ENCODE measurements at regions not wholly inside any gene's neighbourhood (a gene's known extent, or its start where the extent isn't known, plus 50 kb on each side); places are given as distances from the start of the nearest gene placed in this dataset.

- Histone ChIP-seq H3K9me2 (replicated peaks; ENCODE audit: insufficient read depth, low read length) (no peaks in the 10 kb centered on the region), H3F3A (ENCODE audit: insufficient read depth, low read length) (peaks cover 20% of the 10 kb centered on the region), H3K27ac (ENCODE audit: low read length) (no peak overlapping the region), H3K4me1 (ENCODE audit: low read length) (peaks cover 17% of the 10 kb centered on the region), H3K79me2 (ENCODE audit: low read length) (peaks cover 6% of the 10 kb centered on the region), H3K27me3 (replicated peaks; ENCODE audit: insufficient read depth, low read length) (no peaks in the 10 kb centered on the region), H4K20me1 (ENCODE audit: insufficient read depth, low read length) (no peaks in the 10 kb centered on the region), H3K4me2 (ENCODE audit: low read depth, low read length) (no peak overlapping the region), H3K36me3 (replicated peaks; ENCODE audit: insufficient read depth, low read length) (no peaks in the 10 kb centered on the region), H3K9me3 (replicated peaks; ENCODE audit: insufficient read depth, low read length) (no peaks in the 10 kb centered on the region), H3K4me3 (ENCODE audit: low read length) (no peak overlapping the region), H3K9ac (ENCODE audit: low read length) (no peak overlapping the region), H2AFZ (ENCODE audit: low read length) (no peak overlapping the region)
- DNase-seq: no peak
- TF ChIP-seq, protein P1, sequence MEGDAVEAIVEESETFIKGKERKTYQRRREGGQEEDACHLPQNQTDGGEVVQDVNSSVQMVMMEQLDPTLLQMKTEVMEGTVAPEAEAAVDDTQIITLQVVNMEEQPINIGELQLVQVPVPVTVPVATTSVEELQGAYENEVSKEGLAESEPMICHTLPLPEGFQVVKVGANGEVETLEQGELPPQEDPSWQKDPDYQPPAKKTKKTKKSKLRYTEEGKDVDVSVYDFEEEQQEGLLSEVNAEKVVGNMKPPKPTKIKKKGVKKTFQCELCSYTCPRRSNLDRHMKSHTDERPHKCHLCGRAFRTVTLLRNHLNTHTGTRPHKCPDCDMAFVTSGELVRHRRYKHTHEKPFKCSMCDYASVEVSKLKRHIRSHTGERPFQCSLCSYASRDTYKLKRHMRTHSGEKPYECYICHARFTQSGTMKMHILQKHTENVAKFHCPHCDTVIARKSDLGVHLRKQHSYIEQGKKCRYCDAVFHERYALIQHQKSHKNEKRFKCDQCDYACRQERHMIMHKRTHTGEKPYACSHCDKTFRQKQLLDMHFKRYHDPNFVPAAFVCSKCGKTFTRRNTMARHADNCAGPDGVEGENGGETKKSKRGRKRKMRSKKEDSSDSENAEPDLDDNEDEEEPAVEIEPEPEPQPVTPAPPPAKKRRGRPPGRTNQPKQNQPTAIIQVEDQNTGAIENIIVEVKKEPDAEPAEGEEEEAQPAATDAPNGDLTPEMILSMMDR (IDR thresholded peaks at IDR 0.05; ENCODE audit: low read length): no peak
- TF ChIP-seq EZH2phosphoT487 (IDR thresholded peaks at IDR 0.05; ENCODE audit: low read length) (no peak), EZH2 (optimal IDR thresholded peaks at IDR 0.05; ENCODE audit: low read depth, low read length) (no peak)
Observed at GRCh38 chr2:64754570-64754969, 100.9 kb upstream of the SERTAD2 start.

- Histone ChIP-seq H3K36me3 (replicated peaks; ENCODE audit: insufficient read depth, low read length) (no peaks in the 10 kb centered on the region), H3K27ac (ENCODE audit: low read length) (no peak overlapping the region), H3K27me3 (replicated peaks; ENCODE audit: insufficient read depth, low read length) (no peaks in the 10 kb centered on the region), H3K4me2 (ENCODE audit: low read depth, low read length) (no peak overlapping the region), H2AFZ (ENCODE audit: low read length) (no peak overlapping the region), H3F3A (ENCODE audit: insufficient read depth, low read length) (peaks cover 2% of the 10 kb centered on the region; the same call in 1 of the 2 replicates), H3K79me2 (ENCODE audit: low read length) (no peaks in the 10 kb centered on the region), H3K4me3 (ENCODE audit: low read length) (no peak overlapping the region), H3K9ac (ENCODE audit: low read length) (no peak overlapping the region), H3K4me1 (ENCODE audit: low read length) (peaks cover 13% of the 10 kb centered on the region), H3K9me3 (replicated peaks; ENCODE audit: insufficient read depth, low read length) (no peaks in the 10 kb centered on the region), H3K9me2 (replicated peaks; ENCODE audit: insufficient read depth, low read length) (no peaks in the 10 kb centered on the region), H4K20me1 (ENCODE audit: insufficient read depth, low read length) (no peaks in the 10 kb centered on the region)
- DNase-seq: no peak
- no peak for TF ChIP-seq EZH2 (optimal IDR thresholded peaks at IDR 0.05; ENCODE audit: low read depth, low read length)
- TF ChIP-seq EZH2phosphoT487 (IDR thresholded peaks at IDR 0.05; ENCODE audit: low read length): no peak
- TF ChIP-seq, protein P1 (IDR thresholded peaks at IDR 0.05; ENCODE audit: low read length): no peak
Observed at GRCh38 chr2:64757126-64757525, 103.4 kb upstream of the SERTAD2 start.

DNA sequence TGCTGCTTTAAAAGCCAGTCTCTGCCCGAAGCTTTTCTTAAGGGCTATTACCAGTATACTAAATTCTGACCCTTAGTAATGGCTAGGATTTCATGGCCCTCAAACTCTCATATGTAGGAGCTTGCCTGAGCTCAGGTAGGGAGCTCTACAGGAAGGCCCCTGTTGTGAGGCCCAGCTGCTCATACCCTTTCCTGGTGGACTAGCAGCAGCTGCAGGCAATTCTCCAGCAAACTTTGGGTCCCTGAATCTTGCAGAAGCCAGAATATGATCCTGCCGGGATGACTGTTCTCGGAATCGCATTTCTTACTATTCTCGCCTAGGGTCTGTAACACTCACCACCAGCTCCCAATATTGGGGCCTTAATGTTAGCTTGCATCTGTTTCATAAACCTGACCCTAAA lies 106.4 kb upstream of the SERTAD2 start:
- Histone ChIP-seq H3K9me2 (replicated peaks; ENCODE audit: insufficient read depth, low read length) (no peaks in the 10 kb centered on the region), H3K27ac (ENCODE audit: low read length) (no peak overlapping the region), H3K9me3 (replicated peaks; ENCODE audit: insufficient read depth, low read length) (no peaks in the 10 kb centered on the region), H3K4me2 (ENCODE audit: low read depth, low read length) (no peak overlapping the region), H3F3A (ENCODE audit: insufficient read depth, low read length) (no peaks in the 10 kb centered on the region), H2AFZ (ENCODE audit: low read length) (no peak overlapping the region), H3K79me2 (ENCODE audit: low read length) (no peaks in the 10 kb centered on the region), H3K9ac (ENCODE audit: low read length) (no peak overlapping the region), H3K36me3 (replicated peaks; ENCODE audit: insufficient read depth, low read length) (no peaks in the 10 kb centered on the region), H3K27me3 (replicated peaks; ENCODE audit: insufficient read depth, low read length) (no peaks in the 10 kb centered on the region), H3K4me3 (ENCODE audit: low read length) (no peak overlapping the region), H3K4me1 (ENCODE audit: low read length) (peaks cover 15% of the 10 kb centered on the region), H4K20me1 (ENCODE audit: insufficient read depth, low read length) (no peaks in the 10 kb centered on the region)
- DNase-seq: no peak
- TF ChIP-seq EZH2phosphoT487 (IDR thresholded peaks at IDR 0.05; ENCODE audit: low read length) (no peak), EZH2 (optimal IDR thresholded peaks at IDR 0.05; ENCODE audit: low read depth, low read length) (no peak)
- TF ChIP-seq, protein P1 (IDR thresholded peaks at IDR 0.05; ENCODE audit: low read length): no peak

Measured in MM.1S (cell line).